ENCODE measurements at regions not wholly inside any gene's neighbourhood (a gene's known extent, or its start where the extent isn't known, plus 50 kb on each side); places are given as distances from the start of the nearest gene placed in this dataset.

- TF ChIP-seq ZNF384 (IDR thresholded peaks at IDR 0.05): no peak
- no peak for TF ChIP-seq LEF1 (IDR thresholded peaks at IDR 0.05; ENCODE audit: borderline replicate concordance)
- TF ChIP-seq SUZ12 (IDR thresholded peaks at IDR 0.05): no peak
- TF ChIP-seq BHLHE40 (IDR thresholded peaks at IDR 0.05; ENCODE audit: borderline replicate concordance): no peak
- no peak for TF ChIP-seq ARNT (IDR thresholded peaks at IDR 0.05)
- TF ChIP-seq PKNOX1 (IDR thresholded peaks at IDR 0.05): no peak
- no peak for TF ChIP-seq HDGF (IDR thresholded peaks at IDR 0.05; ENCODE audit: borderline replicate concordance)
- TF ChIP-seq FOXM1 (IDR thresholded peaks at IDR 0.05; ENCODE audit: borderline replicate concordance): no peak
- TF ChIP-seq L3MBTL2 (conservative IDR thresholded peaks at IDR 0.05): no peak
- no peak for TF ChIP-seq SP1 (IDR thresholded peaks at IDR 0.05)
- TF ChIP-seq NFRKB (IDR thresholded peaks at IDR 0.05): no peak
- TF ChIP-seq TARDBP (IDR thresholded peaks at IDR 0.05): no peak
Measured at GRCh38 chr2:37507703-37508102, 163.3 kb downstream of the QPCT start.

All from HEK293T (cell line).